VCaP (cell line): ENCODE measurements at regions not wholly inside any gene's neighbourhood (a gene's known extent, or its start where the extent isn't known, plus 50 kb on each side); places are given as distances from the start of the nearest gene placed in this dataset.

Experiments used
- H3K27ac ChIP-seq: fragments of 450-650 bp; 2 replicates; pipeline ENCODE4 v1.5.1; 2017
- CTCF ChIP-seq: fragments of 450-650 bp; conservative IDR thresholded peaks from 2 replicates; pipeline ENCODE4 v1.5.1; 2017; ENCODE audit warnings: mild to moderate bottlenecking, moderate library complexity

GRCh38 chr11:116698080-116698479 lies 74.7 kb downstream of the BUD13 start:
- no peak overlapping the region for H3K27ac ChIP-seq
- TF ChIP-seq CTCF: no peak

- TF ChIP-seq CTCF: no peak
- no peak overlapping the region for H3K27ac ChIP-seq
Observed at GRCh38 chr11:116697639-116698038, 75.1 kb downstream of the BUD13 start.

DNA sequence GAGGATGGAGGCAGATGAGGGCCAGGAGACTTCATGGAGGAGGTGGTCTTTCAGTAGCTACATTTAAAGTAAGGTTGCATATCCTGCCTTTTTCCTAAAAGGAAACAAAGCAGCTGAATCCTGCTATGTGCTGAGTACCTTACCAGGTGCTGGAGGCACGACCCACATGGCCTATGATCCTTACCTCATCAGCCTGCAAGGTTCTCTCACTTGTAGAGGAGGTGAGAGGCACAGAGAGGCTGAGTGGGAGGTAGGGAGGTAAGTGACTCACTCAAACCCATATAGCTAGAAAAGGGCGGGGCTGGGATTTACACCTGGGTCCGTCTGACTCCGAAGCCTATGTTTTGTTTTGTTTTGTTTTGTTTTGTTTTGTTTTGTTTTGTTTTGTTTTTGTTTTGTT lies 75.8 kb downstream of the BUD13 start:
- no peak overlapping the region for H3K27ac ChIP-seq
- TF ChIP-seq CTCF: no peak

GRCh38 chr11:116696381-116696941 lies 76.3 kb downstream of the BUD13 start:
- H3K27ac ChIP-seq: no peak overlapping the region
- no peak for TF ChIP-seq CTCF

- H3K27ac ChIP-seq: no peak overlapping the region
- no peak for TF ChIP-seq CTCF
Observed at GRCh38 chr11:116695657-116696254, 77.0 kb downstream of the BUD13 start.

- no peak for TF ChIP-seq CTCF
- H3K27ac ChIP-seq: no peak overlapping the region
Observed at GRCh38 chr11:116694815-116695590, 77.8 kb downstream of the BUD13 start.

DNA sequence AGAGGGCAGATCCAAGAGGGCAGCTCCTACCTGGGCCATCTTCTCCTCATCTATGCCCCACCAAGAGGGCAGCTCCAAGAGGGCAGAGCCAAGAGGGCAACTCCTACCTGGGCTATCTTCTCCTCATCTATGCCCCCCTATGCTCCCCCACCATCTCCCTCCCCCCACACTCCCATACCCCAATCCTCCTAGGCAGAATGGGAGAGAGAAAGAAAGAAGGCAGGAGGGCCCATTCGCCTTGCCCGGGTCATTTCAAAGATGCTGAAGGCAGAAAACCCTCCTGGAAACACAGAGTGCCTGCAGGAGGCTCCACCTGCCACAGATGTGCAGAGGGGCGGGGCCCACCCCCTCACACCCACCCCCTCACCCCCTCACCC lies 78.5 kb downstream of the BUD13 start:
- TF ChIP-seq CTCF: no peak
- no peak overlapping the region for H3K27ac ChIP-seq
